SK-N-SH treated with all-trans-retinoic acid at 6 μM for 48 hours (cell line): ENCODE measurements at regions not wholly inside any gene's neighbourhood (a gene's known extent, or its start where the extent isn't known, plus 50 kb on each side); places are given as distances from the start of the nearest gene placed in this dataset.

ENCODE experiments used
- ATAC-seq: fragments of 200-7000 bp; cut with Tn5 transposase; 3 replicates; pipeline ENCODE4 v1.9.1; 2020; ENCODE audit warnings: mild to moderate bottlenecking, moderate library complexity
- ARNTL ChIP-seq: fragments of 450-650 bp; formaldehyde crosslinking; IDR thresholded peaks from 2 replicates; pipeline ENCODE4 v1.5.0; 2020; ENCODE audit warnings: low read depth, mild to moderate bottlenecking, moderate library complexity, borderline replicate concordance
- BACH2 ChIP-seq: fragments of 250-450 bp; sonication (Bioruptor Pico); IDR thresholded peaks from 2 replicates; pipeline ENCODE4 v1.9.0; 2021; ENCODE audit warnings: mild to moderate bottlenecking, borderline replicate concordance
- ESRRG ChIP-seq: fragments of 250-450 bp; sonication (Bioruptor Pico); IDR thresholded peaks from 2 replicates; pipeline ENCODE4 v1.6.1; 2021; ENCODE audit warnings: mild to moderate bottlenecking
- GLIS3 ChIP-seq: fragments of 250-450 bp; sonication (Bioruptor Pico); IDR thresholded peaks from 2 replicates; pipeline ENCODE4 v1.5.0; 2020; ENCODE audit warnings: mild to moderate bottlenecking, moderate library complexity
- ISL1 ChIP-seq: fragments of 250-450 bp; sonication (Bioruptor Pico); IDR thresholded peaks from 2 replicates; pipeline ENCODE4 v2.1.2; 2022; ENCODE audit warnings: mild to moderate bottlenecking, moderate library complexity
- PPARA ChIP-seq: fragments of 250-450 bp; sonication (Bioruptor Pico); IDR thresholded peaks from 2 replicates; pipeline ENCODE4 v1.5.0; 2020; ENCODE audit warnings: mild to moderate bottlenecking, borderline replicate concordance
- SNAI2 ChIP-seq: fragments of 250-450 bp; sonication (Bioruptor Pico); IDR thresholded peaks from 2 replicates; pipeline ENCODE4 v1.5.0; 2020; ENCODE audit warnings: mild to moderate bottlenecking, moderate library complexity
- TCF4 ChIP-seq: fragments of 250-450 bp; sonication (Bioruptor Pico); IDR thresholded peaks from 2 replicates; pipeline ENCODE4 v1.8.0; 2021; ENCODE audit warnings: mild to moderate bottlenecking, moderate library complexity, borderline replicate concordance
- TOX ChIP-seq: fragments of 250-450 bp; sonication (Bioruptor Pico); IDR thresholded peaks from 2 replicates; pipeline ENCODE4 v1.8.0; 2021; ENCODE audit warnings: mild to moderate bottlenecking, moderate library complexity, borderline replicate concordance
- ZFP30 ChIP-seq: fragments of 450-650 bp; formaldehyde crosslinking; IDR thresholded peaks from 2 replicates; pipeline ENCODE4 v1.5.0; 2022; ENCODE audit warnings: mild to moderate bottlenecking, moderate library complexity
- ZNF70 ChIP-seq: fragments of 450-650 bp; formaldehyde crosslinking; IDR thresholded peaks from 2 replicates; pipeline ENCODE4 v1.5.0; 2020; ENCODE audit warnings: mild to moderate bottlenecking, moderate library complexity
- ZNF8 ChIP-seq: fragments of 450-650 bp; formaldehyde crosslinking; IDR thresholded peaks from 2 replicates; pipeline ENCODE4 v1.5.0; 2020; ENCODE audit warnings: mild to moderate bottlenecking, moderate library complexity
- TF ChIP-seq, protein P1 (sequence below): fragments of 250-450 bp; sonication (Bioruptor Pico); IDR thresholded peaks from 2 replicates; pipeline ENCODE4 v1.8.0; 2021; ENCODE audit warnings: low read depth, mild to moderate bottlenecking, moderate library complexity, borderline replicate concordance
- TF ChIP-seq, protein P2 (sequence below): fragments of 250-450 bp; sonication (Bioruptor Pico); IDR thresholded peaks from 2 replicates; pipeline ENCODE4 v1.8.0; 2020; ENCODE audit warnings: mild to moderate bottlenecking, moderate library complexity, borderline replicate concordance
- TF ChIP-seq, protein P3 (sequence below): fragments of 250-450 bp; sonication (Bioruptor Pico); IDR thresholded peaks from 2 replicates; pipeline ENCODE4 v1.5.0; 2020; ENCODE audit warnings: mild to moderate bottlenecking, moderate library complexity
- TF ChIP-seq, protein P4 (sequence below): fragments of 250-450 bp; sonication (Bioruptor Pico); IDR thresholded peaks from 2 replicates; pipeline ENCODE4 v1.5.1; 2021; ENCODE audit warnings: mild to moderate bottlenecking, moderate library complexity
- TF ChIP-seq, protein P5 (sequence below): fragments of 250-450 bp; sonication (Bioruptor Pico); IDR thresholded peaks from 2 replicates; pipeline ENCODE4 v1.5.1; 2020; ENCODE audit warnings: low read depth, mild to moderate bottlenecking, moderate library complexity

DNA sequence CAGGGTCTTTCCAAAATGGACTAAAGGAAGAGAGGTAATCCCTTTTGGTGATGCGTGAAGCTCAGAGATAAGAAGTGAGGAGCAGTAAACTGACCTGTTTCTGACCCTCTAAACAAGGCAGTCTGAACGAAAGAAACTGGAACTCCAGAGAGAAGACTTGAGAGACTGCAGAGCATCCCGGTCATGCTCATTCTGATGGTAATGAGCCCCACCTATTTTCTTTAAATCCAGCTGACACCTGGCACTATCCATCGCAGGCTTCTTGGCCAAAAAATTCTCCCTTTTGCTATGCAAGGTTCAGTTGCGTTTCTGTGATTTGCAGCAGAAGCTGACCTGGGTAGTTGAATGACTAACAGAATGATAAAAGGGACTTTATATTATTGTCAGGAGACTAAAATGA, 105.9 kb upstream of the KCNK2 start (continued):
- TF ChIP-seq, protein P1, sequence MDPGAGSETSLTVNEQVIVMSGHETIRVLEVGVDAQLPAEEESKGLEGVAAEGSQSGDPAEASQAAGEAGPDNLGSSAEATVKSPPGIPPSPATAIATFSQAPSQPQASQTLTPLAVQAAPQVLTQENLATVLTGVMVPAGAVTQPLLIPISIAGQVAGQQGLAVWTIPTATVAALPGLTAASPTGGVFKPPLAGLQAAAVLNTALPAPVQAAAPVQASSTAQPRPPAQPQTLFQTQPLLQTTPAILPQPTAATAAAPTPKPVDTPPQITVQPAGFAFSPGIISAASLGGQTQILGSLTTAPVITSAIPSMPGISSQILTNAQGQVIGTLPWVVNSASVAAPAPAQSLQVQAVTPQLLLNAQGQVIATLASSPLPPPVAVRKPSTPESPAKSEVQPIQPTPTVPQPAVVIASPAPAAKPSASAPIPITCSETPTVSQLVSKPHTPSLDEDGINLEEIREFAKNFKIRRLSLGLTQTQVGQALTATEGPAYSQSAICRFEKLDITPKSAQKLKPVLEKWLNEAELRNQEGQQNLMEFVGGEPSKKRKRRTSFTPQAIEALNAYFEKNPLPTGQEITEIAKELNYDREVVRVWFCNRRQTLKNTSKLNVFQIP (CRISPR knock-in tag): no peak
- TF ChIP-seq ZNF8 (CRISPR knock-in tag): no peak
- TF ChIP-seq, protein P2, sequence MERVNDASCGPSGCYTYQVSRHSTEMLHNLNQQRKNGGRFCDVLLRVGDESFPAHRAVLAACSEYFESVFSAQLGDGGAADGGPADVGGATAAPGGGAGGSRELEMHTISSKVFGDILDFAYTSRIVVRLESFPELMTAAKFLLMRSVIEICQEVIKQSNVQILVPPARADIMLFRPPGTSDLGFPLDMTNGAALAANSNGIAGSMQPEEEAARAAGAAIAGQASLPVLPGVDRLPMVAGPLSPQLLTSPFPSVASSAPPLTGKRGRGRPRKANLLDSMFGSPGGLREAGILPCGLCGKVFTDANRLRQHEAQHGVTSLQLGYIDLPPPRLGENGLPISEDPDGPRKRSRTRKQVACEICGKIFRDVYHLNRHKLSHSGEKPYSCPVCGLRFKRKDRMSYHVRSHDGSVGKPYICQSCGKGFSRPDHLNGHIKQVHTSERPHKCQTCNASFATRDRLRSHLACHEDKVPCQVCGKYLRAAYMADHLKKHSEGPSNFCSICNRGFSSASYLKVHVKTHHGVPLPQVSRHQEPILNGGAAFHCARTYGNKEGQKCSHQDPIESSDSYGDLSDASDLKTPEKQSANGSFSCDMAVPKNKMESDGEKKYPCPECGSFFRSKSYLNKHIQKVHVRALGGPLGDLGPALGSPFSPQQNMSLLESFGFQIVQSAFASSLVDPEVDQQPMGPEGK (CRISPR knock-in tag): no peak

DNA sequence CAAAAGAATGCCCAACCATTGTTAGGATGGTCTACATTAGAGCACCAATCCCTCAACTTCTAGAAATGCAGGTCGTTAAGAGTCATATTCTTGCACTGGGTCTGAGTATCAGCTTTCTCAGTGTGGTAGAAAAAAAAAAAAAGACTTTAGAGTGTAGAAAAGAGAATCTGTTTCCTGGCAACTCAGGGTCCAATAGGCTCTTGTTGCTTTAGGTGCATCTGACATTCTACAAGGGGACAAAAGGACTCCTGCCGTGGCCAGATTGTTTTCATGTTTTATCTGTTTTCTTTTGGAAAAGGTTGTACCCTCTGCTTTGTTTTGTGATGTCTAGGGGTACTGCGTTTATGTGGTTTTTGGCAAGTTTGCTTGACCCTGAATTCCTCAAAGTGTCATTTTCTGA, 105.4 kb upstream of the KCNK2 start:
- TF ChIP-seq TCF4 (CRISPR knock-in tag) (no peak), TOX (CRISPR knock-in tag) (no peak)
- no peak for ATAC-seq

DNA sequence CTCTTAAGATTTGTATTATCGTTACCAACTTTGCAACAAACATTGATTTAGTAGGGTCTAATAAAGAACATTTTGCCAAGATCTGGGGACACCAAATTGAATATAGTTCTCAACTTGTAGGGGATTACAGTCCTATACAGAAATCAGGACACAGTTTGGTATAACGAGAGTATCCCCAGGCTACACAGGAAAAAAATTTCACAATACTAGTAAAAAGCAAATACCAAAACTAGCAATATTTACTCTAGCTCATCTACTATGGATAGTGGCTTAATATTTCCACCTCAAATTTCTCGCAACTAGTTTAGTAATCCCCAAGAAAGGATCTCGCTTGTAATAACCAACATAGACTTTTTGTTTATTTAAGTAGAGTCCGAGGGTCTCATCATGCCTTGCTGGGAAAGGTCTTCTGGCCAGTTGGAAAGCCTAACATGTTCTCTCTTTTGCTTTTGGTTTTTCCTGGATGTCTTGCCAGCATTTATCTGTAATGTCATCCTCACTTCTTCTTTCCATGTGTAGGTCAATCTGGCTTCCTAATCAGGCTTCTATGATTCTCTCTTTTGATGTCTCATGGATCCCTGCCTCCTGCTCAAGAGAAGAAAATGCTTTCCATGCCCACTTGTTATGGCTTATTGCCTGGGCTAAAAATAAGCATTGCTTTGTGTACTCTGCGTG, 104.7 kb upstream of the KCNK2 start:
- no peak for ATAC-seq
- TF ChIP-seq BACH2 (CRISPR knock-in tag): no peak
- no peak for TF ChIP-seq TOX (CRISPR knock-in tag)
- TF ChIP-seq ZFP30 (CRISPR knock-in tag): no peak
- TF ChIP-seq, protein P3, sequence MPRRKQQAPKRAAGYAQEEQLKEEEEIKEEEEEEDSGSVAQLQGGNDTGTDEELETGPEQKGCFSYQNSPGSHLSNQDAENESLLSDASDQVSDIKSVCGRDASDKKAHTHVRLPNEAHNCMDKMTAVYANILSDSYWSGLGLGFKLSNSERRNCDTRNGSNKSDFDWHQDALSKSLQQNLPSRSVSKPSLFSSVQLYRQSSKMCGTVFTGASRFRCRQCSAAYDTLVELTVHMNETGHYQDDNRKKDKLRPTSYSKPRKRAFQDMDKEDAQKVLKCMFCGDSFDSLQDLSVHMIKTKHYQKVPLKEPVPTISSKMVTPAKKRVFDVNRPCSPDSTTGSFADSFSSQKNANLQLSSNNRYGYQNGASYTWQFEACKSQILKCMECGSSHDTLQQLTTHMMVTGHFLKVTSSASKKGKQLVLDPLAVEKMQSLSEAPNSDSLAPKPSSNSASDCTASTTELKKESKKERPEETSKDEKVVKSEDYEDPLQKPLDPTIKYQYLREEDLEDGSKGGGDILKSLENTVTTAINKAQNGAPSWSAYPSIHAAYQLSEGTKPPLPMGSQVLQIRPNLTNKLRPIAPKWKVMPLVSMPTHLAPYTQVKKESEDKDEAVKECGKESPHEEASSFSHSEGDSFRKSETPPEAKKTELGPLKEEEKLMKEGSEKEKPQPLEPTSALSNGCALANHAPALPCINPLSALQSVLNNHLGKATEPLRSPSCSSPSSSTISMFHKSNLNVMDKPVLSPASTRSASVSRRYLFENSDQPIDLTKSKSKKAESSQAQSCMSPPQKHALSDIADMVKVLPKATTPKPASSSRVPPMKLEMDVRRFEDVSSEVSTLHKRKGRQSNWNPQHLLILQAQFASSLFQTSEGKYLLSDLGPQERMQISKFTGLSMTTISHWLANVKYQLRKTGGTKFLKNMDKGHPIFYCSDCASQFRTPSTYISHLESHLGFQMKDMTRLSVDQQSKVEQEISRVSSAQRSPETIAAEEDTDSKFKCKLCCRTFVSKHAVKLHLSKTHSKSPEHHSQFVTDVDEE (CRISPR knock-in tag): no peak
- TF ChIP-seq ISL1 (CRISPR knock-in tag): no peak
- TF ChIP-seq, protein P4, sequence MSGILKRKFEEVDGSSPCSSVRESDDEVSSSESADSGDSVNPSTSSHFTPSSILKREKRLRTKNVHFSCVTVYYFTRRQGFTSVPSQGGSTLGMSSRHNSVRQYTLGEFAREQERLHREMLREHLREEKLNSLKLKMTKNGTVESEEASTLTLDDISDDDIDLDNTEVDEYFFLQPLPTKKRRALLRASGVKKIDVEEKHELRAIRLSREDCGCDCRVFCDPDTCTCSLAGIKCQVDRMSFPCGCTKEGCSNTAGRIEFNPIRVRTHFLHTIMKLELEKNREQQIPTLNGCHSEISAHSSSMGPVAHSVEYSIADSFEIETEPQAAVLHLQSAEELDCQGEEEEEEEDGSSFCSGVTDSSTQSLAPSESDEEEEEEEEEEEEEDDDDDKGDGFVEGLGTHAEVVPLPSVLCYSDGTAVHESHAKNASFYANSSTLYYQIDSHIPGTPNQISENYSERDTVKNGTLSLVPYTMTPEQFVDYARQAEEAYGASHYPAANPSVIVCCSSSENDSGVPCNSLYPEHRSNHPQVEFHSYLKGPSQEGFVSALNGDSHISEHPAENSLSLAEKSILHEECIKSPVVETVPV (CRISPR knock-in tag): no peak
- TF ChIP-seq ARNTL: no peak
- TF ChIP-seq, protein P5, sequence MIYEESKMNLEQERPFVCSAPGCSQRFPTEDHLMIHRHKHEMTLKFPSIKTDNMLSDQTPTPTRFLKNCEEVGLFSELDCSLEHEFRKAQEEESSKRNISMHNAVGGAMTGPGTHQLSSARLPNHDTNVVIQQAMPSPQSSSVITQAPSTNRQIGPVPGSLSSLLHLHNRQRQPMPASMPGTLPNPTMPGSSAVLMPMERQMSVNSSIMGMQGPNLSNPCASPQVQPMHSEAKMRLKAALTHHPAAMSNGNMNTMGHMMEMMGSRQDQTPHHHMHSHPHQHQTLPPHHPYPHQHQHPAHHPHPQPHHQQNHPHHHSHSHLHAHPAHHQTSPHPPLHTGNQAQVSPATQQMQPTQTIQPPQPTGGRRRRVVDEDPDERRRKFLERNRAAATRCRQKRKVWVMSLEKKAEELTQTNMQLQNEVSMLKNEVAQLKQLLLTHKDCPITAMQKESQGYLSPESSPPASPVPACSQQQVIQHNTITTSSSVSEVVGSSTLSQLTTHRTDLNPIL: no peak
- no peak for TF ChIP-seq PPARA

DNA sequence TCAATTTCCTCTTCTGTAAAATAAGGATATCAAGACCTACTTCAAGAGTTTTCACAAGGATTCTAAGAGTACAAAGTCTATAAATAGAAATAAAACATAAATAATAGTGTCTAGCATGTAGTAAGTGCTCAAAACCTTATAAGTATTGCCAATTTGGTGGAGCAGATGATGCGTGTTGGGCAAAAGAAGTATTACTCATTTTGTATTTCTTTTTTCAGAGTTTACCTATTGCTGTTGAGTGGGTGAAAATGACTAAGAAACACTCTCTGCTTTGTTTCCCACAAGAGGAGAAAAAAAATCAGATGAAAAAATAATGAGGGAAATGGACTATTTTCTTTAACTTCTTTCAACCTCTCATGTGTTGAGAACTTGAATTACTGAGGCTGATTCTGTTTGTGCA, 103.3 kb upstream of the KCNK2 start:
- ATAC-seq: no peak
- TF ChIP-seq ARNTL (no peak), ZFP30 (CRISPR knock-in tag) (no peak), GLIS3 (no peak), PPARA (no peak), SNAI2 (CRISPR knock-in tag) (no peak), ISL1 (CRISPR knock-in tag) (no peak), TOX (CRISPR knock-in tag) (no peak), ZNF70 (CRISPR knock-in tag) (no peak), ESRRG (CRISPR knock-in tag) (no peak)
- TF ChIP-seq, protein P3 (CRISPR knock-in tag): no peak
- TF ChIP-seq, protein P2 (CRISPR knock-in tag): no peak
- TF ChIP-seq, protein P5: no peak
